ENCODE measurements at regions not wholly inside any gene's neighbourhood (a gene's known extent, or its start where the extent isn't known, plus 50 kb on each side); places are given as distances from the start of the nearest gene placed in this dataset.

DNA sequence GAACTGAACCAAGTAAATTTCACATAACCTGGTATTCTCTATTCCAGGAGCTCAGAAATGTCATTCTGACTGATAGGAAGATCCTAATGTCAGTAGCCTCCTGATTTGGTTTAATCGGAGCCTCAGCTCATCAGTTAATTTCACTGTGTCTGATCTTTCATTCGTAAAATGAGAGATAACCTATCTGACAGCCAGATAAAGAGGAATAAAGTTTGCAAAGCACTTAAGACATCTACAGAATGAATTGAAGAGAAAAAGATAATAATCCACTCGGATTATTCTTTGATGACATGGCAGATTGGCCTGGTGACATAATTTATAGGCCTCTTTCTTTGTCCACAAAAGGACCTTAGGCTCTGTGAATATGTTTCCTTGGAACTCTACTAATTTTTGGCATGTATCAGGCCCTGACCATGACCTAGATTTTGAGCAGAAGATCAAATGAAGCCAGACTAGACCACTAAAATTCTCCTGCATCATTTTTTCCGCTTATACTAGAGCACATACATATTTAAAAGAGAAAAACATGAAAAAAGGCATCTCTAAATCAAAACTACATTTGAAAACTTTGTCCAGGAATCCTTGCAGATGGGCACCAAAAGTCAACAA lies 312.4 kb downstream of the MTX2 start:
- Mint-ChIP-seq H3K4me1 (ENCODE audit: low read depth, unreplicated experiment) (peaks cover 37% of the 10 kb centered on the region), H3K27me3 (ENCODE audit: unreplicated experiment) (no peaks in the 10 kb centered on the region), H3K9me3 (ENCODE audit: low read depth, unreplicated experiment) (peaks cover 2% of the 10 kb centered on the region), H3K27ac (ENCODE audit: unreplicated experiment) (no peak overlapping the region), H3K4me3 (ENCODE audit: low read depth, unreplicated experiment) (no peak overlapping the region), H3K36me3 (ENCODE audit: insufficient read depth, unreplicated experiment) (peaks cover 5% of the 10 kb centered on the region)
- no TSS peak for BruUV-seq (replicated peaks)
- TF ChIP-seq, protein P1, sequence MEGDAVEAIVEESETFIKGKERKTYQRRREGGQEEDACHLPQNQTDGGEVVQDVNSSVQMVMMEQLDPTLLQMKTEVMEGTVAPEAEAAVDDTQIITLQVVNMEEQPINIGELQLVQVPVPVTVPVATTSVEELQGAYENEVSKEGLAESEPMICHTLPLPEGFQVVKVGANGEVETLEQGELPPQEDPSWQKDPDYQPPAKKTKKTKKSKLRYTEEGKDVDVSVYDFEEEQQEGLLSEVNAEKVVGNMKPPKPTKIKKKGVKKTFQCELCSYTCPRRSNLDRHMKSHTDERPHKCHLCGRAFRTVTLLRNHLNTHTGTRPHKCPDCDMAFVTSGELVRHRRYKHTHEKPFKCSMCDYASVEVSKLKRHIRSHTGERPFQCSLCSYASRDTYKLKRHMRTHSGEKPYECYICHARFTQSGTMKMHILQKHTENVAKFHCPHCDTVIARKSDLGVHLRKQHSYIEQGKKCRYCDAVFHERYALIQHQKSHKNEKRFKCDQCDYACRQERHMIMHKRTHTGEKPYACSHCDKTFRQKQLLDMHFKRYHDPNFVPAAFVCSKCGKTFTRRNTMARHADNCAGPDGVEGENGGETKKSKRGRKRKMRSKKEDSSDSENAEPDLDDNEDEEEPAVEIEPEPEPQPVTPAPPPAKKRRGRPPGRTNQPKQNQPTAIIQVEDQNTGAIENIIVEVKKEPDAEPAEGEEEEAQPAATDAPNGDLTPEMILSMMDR (IDR thresholded peaks at IDR 0.05; ENCODE audit: unreplicated experiment), result no peak
- no peak for DNase-seq
- intact Hi-C loops (cut with micrococcal nuclease; ENCODE audit: unreplicated experiment), result loop anchor here (5.0 to 10.0 kb wide), 2 partner anchors 56 to 257 kb away; no protein-coding TSS in a partner anchor
- CTCF ChIA-PET, result no interaction called here

DNA sequence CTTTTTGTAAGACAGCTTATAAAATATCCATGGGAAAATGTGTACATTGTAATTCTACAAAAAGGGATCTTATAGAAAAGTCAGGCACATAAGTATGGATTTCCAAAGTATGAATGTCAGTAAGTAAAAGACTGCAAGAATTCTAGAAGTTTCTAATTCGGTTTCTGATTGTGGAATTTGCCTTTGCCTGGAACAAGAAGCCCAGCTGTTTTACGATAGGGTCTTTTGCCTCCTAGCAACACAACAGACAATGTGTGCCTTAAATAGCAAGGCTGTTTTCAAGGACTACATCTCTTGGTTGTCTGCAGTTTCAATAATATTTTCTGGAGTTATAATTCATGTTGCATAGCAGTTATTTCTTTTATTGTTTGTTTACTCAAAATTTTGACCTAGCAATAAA lies 312.9 kb downstream of the MTX2 start:
- DNase-seq, result no peak
- Mint-ChIP-seq H3K4me3 (ENCODE audit: low read depth, unreplicated experiment) (no peak overlapping the region), H3K36me3 (ENCODE audit: insufficient read depth, unreplicated experiment) (peaks cover 5% of the 10 kb centered on the region), H3K9me3 (ENCODE audit: low read depth, unreplicated experiment) (peaks cover 2% of the 10 kb centered on the region), H3K27me3 (ENCODE audit: unreplicated experiment) (no peaks in the 10 kb centered on the region), H3K4me1 (ENCODE audit: low read depth, unreplicated experiment) (peaks cover 39% of the 10 kb centered on the region), H3K27ac (ENCODE audit: unreplicated experiment) (no peak overlapping the region)
- CTCF ChIA-PET, result interaction anchor here (0.6 to 0.7 kb wide), 3 partner anchors 30 to 270 kb away, joined by 3 read pairs; no protein-coding TSS in a partner anchor
- intact Hi-C loops (cut with micrococcal nuclease; ENCODE audit: unreplicated experiment), result loop anchor here (5.0 to 10.0 kb wide), 2 partner anchors 55 to 257 kb away; no protein-coding TSS in a partner anchor
- BruUV-seq (replicated peaks), result no TSS peak
- TF ChIP-seq, protein P1 (IDR thresholded peaks at IDR 0.05; ENCODE audit: unreplicated experiment), result no peak

DNA sequence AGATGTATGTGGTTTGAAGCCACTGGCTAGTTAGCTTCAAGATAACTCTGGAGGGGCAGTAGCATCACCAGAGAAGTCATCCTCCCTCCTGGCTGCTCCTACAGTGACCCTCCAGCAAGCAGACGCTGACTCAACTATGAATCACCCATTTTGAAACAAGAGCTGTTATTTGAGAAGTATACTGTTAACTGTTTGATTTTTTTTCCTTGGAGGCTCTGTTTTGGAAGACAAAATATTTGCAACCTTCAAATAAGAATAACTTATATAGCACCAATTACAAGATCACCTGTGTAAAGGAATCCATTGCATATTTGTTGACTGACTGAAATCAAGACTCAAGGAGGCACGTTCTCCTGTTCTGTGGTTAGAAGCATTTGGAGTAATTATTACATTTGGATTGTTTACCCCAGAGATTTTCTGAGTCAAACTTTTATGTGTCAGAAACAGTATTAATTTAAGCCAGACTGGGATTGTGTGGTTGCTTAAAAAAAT lies 313.8 kb downstream of the MTX2 start:
- TF ChIP-seq, protein P1 (IDR thresholded peaks at IDR 0.05; ENCODE audit: unreplicated experiment), result no peak
- no peaks in the 10 kb centered on the region for H3K27me3 Mint-ChIP-seq (ENCODE audit: unreplicated experiment)
- peaks cover 45% of the 10 kb centered on the region for H3K4me1 Mint-ChIP-seq (ENCODE audit: low read depth, unreplicated experiment)
- intact Hi-C loops (cut with micrococcal nuclease; ENCODE audit: unreplicated experiment), result loop anchor here (5.0 to 10.0 kb wide), 2 partner anchors 54 to 258 kb away; no protein-coding TSS in a partner anchor
- CTCF ChIA-PET, result interaction anchor here (0.6 to 1.6 kb wide), 10 partner anchors 12 to 442 kb away, joined by 3 to 6 read pairs (median 3); no protein-coding TSS in a partner anchor
- H3K36me3 Mint-ChIP-seq (ENCODE audit: insufficient read depth, unreplicated experiment), result peaks cover 5% of the 10 kb centered on the region
- DNase-seq, result peak; percentile 64
- H3K9me3 Mint-ChIP-seq (ENCODE audit: low read depth, unreplicated experiment), result peaks cover 2% of the 10 kb centered on the region
- peak overlapping the region; percentile 62 for H3K4me3 Mint-ChIP-seq (ENCODE audit: low read depth, unreplicated experiment)
- H3K27ac Mint-ChIP-seq (ENCODE audit: unreplicated experiment), result peak overlapping the region; percentile 31
- no TSS peak for BruUV-seq (replicated peaks)

DNA sequence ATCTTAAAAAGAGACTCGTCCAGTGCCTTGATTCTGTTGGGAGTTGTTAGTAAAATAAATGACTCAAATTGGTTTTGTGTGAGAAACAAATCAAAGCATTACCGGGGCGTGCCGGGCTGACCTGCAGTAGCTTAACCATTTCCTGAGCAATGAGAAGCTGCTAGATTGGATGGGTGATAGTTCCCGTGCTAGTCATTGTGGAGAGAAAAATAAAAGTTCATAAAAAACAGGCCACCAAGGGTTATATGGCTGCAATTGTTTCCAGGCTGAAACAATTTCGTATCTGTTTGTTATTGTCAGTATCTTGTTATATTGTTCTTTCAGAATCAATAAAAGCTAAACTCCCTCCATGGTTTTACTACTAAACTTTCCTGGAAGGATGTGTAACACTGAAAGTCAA lies 314.4 kb downstream of the MTX2 start:
- CTCF ChIA-PET, result interaction anchor here (0.6 to 1.6 kb wide), 7 partner anchors 13 to 443 kb away, joined by 3 to 6 read pairs (median 4); no protein-coding TSS in a partner anchor
- Mint-ChIP-seq H3K4me3 (ENCODE audit: low read depth, unreplicated experiment) (peak overlapping the region; percentile 62), H3K9me3 (ENCODE audit: low read depth, unreplicated experiment) (peaks cover 2% of the 10 kb centered on the region), H3K36me3 (ENCODE audit: insufficient read depth, unreplicated experiment) (peaks cover 5% of the 10 kb centered on the region), H3K27ac (ENCODE audit: unreplicated experiment) (peak overlapping the region; percentile 31), H3K27me3 (ENCODE audit: unreplicated experiment) (no peaks in the 10 kb centered on the region), H3K4me1 (ENCODE audit: low read depth, unreplicated experiment) (peaks cover 51% of the 10 kb centered on the region)
- DNase-seq, result peak; percentile 49
- no TSS peak for BruUV-seq (replicated peaks)
- intact Hi-C loops (cut with micrococcal nuclease; ENCODE audit: unreplicated experiment), result loop anchor here (5.0 to 10.0 kb wide), 2 partner anchors 54 to 259 kb away; no protein-coding TSS in a partner anchor
- TF ChIP-seq, protein P1 (IDR thresholded peaks at IDR 0.05; ENCODE audit: unreplicated experiment), result no peak

Measured in Calu3 (cell line).